Left hindlimb (tissue), 1 donor: ENCODE measurements at regions not wholly inside any gene's neighbourhood (a gene's known extent, or its start where the extent isn't known, plus 50 kb on each side); places are given as distances from the start of the nearest gene placed in this dataset.

Experiments
- DNase-seq: peaks from one replicate; pipeline ENCODE4 v3.0.0-alpha.2; 2018

DNA sequence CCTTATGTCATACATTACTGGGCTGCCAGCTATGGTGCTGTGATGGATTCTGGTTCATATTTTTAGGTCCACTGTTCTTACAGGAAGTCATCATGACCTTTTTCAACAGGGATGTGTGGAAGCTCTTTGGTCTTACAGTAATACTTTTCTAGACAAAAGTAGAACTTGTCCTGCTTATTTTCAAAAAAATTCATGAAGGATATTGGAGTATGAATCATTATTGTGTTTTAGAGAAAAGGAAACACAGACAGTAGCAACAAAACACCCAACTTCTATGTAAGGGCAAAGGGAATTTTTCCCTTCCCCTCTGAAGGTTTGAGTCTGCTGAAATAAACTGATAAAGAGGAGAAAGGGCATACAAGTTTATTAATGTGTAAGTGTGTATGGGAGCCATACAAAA is 54.7 kb upstream of the FAM9C start:
- DNase-seq, result no peak

GRCh38 chrX:13096728-13097127 is 52.3 kb upstream of the FAM9C start:
- no peak for DNase-seq

GRCh38 chrX:13094828-13095341 is 50.5 kb upstream of the FAM9C start:
- DNase-seq, result peak; percentile 52

GRCh38 chrX:13094374-13094773 is 50.0 kb upstream of the FAM9C start:
- no peak for DNase-seq
